K562 (cell line): ENCODE measurements at regions not wholly inside any gene's neighbourhood (a gene's known extent, or its start where the extent isn't known, plus 50 kb on each side); places are given as distances from the start of the nearest gene placed in this dataset.

Source experiments
- BHLHE40 ChIP-seq: IDR thresholded peaks from 2 replicates; pipeline ENCODE4 v1.6.1; 2011; ENCODE audit warnings: low read length, improper control_type of control experiment
- NFRKB ChIP-seq: fragments of 450-650 bp; IDR thresholded peaks from 2 replicates; pipeline ENCODE4 v1.6.1; 2016; ENCODE audit warnings: low read depth
- PHB2 ChIP-seq: fragments of 450-650 bp; IDR thresholded peaks from 2 replicates; pipeline ENCODE4 v1.6.1; 2017; ENCODE audit warnings: low read depth
- POLR2A ChIP-seq: fragments of 450-650 bp; conservative IDR thresholded peaks from 2 replicates; pipeline ENCODE4 v1.6.1; 2016
- POLR2AphosphoS5 ChIP-seq: IDR thresholded peaks from 2 replicates; pipeline ENCODE4 v1.6.1; 2011; ENCODE audit warnings: mild to moderate bottlenecking, low read depth, low read length, moderate library complexity; ENCODE audit not compliant: control insufficient read depth, insufficient read depth
- PREB ChIP-seq: sonication (generic); formaldehyde crosslinking; IDR thresholded peaks from 2 replicates; pipeline ENCODE4 v1.8.1; 2023; ENCODE audit warnings: mild to moderate bottlenecking, missing genetic modification reagents
- RBBP5 ChIP-seq: fragments of 200-600 bp; sonication (generic); IDR thresholded peaks from 2 replicates; pipeline ENCODE4 v1.6.1; 2012; ENCODE audit warnings: borderline replicate concordance, mild to moderate bottlenecking, low read length, control low read depth, inconsistent platforms; ENCODE audit not compliant: insufficient read depth, poor library complexity, severe bottlenecking
- ZNF609 ChIP-seq: sonication (generic); formaldehyde crosslinking; IDR thresholded peaks from 2 replicates; pipeline ENCODE4 v1.8.1; 2023; ENCODE audit warnings: missing genetic modification reagents, mild to moderate bottlenecking, borderline replicate concordance

GRCh38 chr12:5348057-5348456 is 83.9 kb upstream of the NTF3 start:
- TF ChIP-seq PREB = no peak
- no peak for TF ChIP-seq ZNF609 (CRISPR knock-in tag)
- no peak for TF ChIP-seq POLR2A
- no peak for TF ChIP-seq POLR2AphosphoS5
- TF ChIP-seq BHLHE40 = no peak
- no peak for TF ChIP-seq PHB2
- TF ChIP-seq RBBP5 = no peak
- no peak for TF ChIP-seq NFRKB
